GM19372 (cell line): ENCODE measurements at regions not wholly inside any gene's neighbourhood (a gene's known extent, or its start where the extent isn't known, plus 50 kb on each side); places are given as distances from the start of the nearest gene placed in this dataset.

Experiments used
- ATAC-seq: cut with Tn5 transposase; IDR thresholded peaks from one replicate; pipeline ENCODE4 v1.9.1; 2021; ENCODE audit warnings: mild to moderate bottlenecking, low read depth, moderate library complexity; ENCODE audit not compliant: unreplicated experiment

GRCh38 chrX:39840133-39840532 lies 257.6 kb downstream of the BCOR start:
- ATAC-seq = no peak

GRCh38 chrX:39840581-39841093 lies 257.1 kb downstream of the BCOR start:
- no peak for ATAC-seq

- no peak for ATAC-seq
These were observed 256.2 kb downstream of the BCOR start for GRCh38 chrX:39841604-39842003.

- ATAC-seq = no peak
These were observed 255.3 kb downstream of the BCOR start for GRCh38 chrX:39842281-39842973.

- no peak for ATAC-seq
These were observed 254.4 kb downstream of the BCOR start for GRCh38 chrX:39843318-39843717.

- ATAC-seq = no peak
These were observed 252.5 kb downstream of the BCOR start for GRCh38 chrX:39845233-39845632.

- ATAC-seq = no peak
These were observed 251.3 kb downstream of the BCOR start for GRCh38 chrX:39846460-39846859.

- no peak for ATAC-seq
These were observed 249.5 kb downstream of the BCOR start for GRCh38 chrX:39848243-39848642.

GRCh38 chrX:39848900-39849299 lies 248.9 kb downstream of the BCOR start:
- ATAC-seq = no peak

- ATAC-seq = no peak
These were observed 247.5 kb downstream of the BCOR start for GRCh38 chrX:39850209-39850608.

GRCh38 chrX:39850630-39851152 lies 247.1 kb downstream of the BCOR start:
- no peak for ATAC-seq

GRCh38 chrX:39851745-39852455 lies 245.9 kb downstream of the BCOR start:
- no peak for ATAC-seq

- ATAC-seq = no peak
These were observed 245.3 kb downstream of the BCOR start for GRCh38 chrX:39852491-39852890.

- ATAC-seq = no peak
These were observed 244.2 kb downstream of the BCOR start for GRCh38 chrX:39853417-39854030.

GRCh38 chrX:39854772-39855747 lies 242.7 kb downstream of the BCOR start:
- peak; percentile 77 for ATAC-seq

- no peak for ATAC-seq
These were observed 242.0 kb downstream of the BCOR start for GRCh38 chrX:39855748-39856129.

GRCh38 chrX:39856472-39857121 lies 241.2 kb downstream of the BCOR start:
- no peak for ATAC-seq

GRCh38 chrX:39857780-39858179 lies 240.0 kb downstream of the BCOR start:
- no peak for ATAC-seq

- ATAC-seq = peak; percentile 64
These were observed 237.5 kb downstream of the BCOR start for GRCh38 chrX:39859991-39860861.
